Activated T-helper 2 cell treated with anti-CD3 and anti-CD28 coated beads, Interferon-gamma antibody, Interleukin-2, Interleukin-4, amounts not matched to agents 10 μg/mL and 5 μg/mL and 100 μg/mL, durations not matched to agents 14 hours and 24 hours and 36 hours (primary cell): ENCODE measurements at regions not wholly inside any gene's neighbourhood (a gene's known extent, or its start where the extent isn't known, plus 50 kb on each side); places are given as distances from the start of the nearest gene placed in this dataset.

Experiments used
- DNase-seq: peaks from one replicate; pipeline ENCODE4 v3.0.0; 2021; ENCODE audit warnings: low spot score
- H3K27ac Mint-ChIP-seq: one replicate; pipeline ENCODE4 v1.8.0; 2021; ENCODE audit warnings: mixed read lengths
- H3K27me3 Mint-ChIP-seq: one replicate; pipeline ENCODE4 v1.8.0; 2021; ENCODE audit warnings: low read depth, mixed read lengths
- H3K36me3 Mint-ChIP-seq: one replicate; pipeline ENCODE4 v1.8.0; 2021; ENCODE audit warnings: low read depth, mixed read lengths
- H3K4me1 Mint-ChIP-seq: one replicate; pipeline ENCODE4 v1.8.0; 2021; ENCODE audit warnings: low read depth, mixed read lengths
- H3K4me3 Mint-ChIP-seq: one replicate; pipeline ENCODE4 v1.8.0; 2021; ENCODE audit warnings: low read depth, mild to moderate bottlenecking, moderate library complexity, mixed read lengths
- H3K9me3 Mint-ChIP-seq: one replicate; pipeline ENCODE4 v1.8.0; 2021; ENCODE audit warnings: mixed read lengths
- intact Hi-C: fragments of 100-400 bp; cut with micrococcal nuclease; formaldehyde crosslinking; loops from one replicate; pipeline ENCODE4 v1.15.1; 2023

DNA sequence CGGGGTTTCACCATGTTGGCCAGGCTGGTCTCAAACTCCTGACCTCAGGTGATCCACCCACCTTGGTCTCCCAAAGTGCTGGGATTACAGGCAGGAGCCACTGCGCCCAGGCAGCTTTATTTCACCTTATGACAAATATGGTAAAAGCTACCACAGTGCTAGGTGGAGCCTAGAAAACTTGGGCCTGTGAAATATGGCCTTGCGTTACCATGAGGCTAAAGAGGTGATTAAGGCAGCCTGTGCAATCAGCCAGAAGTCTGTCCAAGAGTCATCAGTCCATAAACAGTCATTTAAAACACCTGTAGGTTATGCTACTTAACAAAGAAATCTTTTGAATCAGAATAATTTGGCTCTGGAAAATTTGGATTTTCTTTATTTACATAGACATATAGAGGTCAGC, 114.8 kb upstream of the ANKH start:
- intact Hi-C loops: no loop called here
- Mint-ChIP-seq H3K27ac (no peak overlapping the region), H3K36me3 (no peaks in the 10 kb centered on the region), H3K4me1 (peaks cover 19% of the 10 kb centered on the region), H3K27me3 (no peaks in the 10 kb centered on the region), H3K4me3 (no peak overlapping the region), H3K9me3 (peaks cover 4% of the 10 kb centered on the region)
- no peak for DNase-seq

DNA sequence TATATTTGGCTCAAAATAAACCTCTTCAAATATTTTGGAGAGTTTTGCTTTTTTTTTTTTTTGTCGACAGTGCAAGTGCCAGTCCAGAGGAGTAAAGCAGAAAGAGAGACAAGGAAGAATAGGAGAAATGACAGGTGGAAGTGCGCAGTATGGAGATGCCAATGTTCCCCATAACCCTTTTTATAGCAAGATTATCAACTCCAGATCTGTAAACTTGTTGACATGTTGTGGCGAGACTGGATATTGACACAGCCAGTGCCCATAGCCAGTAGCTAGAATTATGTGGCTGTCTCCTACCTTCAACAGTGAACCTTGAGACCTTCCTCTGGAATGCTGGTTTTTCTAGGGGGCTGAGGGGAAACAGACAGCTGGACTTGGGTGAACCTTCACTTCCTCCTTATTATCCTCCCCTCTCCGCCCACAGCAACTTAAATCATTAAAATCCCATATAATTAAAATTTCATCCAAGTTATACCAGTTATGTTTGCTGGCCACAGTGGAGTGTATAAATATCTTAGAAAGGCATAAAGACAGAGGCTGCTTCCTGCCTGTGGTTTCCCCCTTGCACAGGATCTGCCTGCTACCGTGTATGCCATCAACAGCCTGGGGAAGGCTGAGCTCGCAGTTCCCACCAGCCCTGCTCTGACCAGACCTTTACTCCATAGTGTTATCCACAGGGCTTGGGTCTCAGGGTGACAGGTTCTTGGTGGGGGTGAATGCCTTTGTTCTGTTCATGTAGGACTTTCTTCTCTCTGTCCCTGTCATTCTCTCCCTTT, 112.3 kb upstream of the ANKH start:
- no peak for DNase-seq
- Mint-ChIP-seq H3K9me3 (peaks cover 5% of the 10 kb centered on the region), H3K27ac (no peak overlapping the region), H3K4me1 (peaks cover 20% of the 10 kb centered on the region), H3K4me3 (no peak overlapping the region), H3K36me3 (no peaks in the 10 kb centered on the region), H3K27me3 (no peaks in the 10 kb centered on the region)
- intact Hi-C loops: no loop called here

- intact Hi-C loops: no loop called here
- Mint-ChIP-seq H3K4me3 (no peak overlapping the region), H3K9me3 (peaks cover 5% of the 10 kb centered on the region), H3K27me3 (peaks cover 2% of the 10 kb centered on the region), H3K4me1 (peaks cover 20% of the 10 kb centered on the region), H3K36me3 (no peaks in the 10 kb centered on the region), H3K27ac (no peak overlapping the region)
- DNase-seq: no peak
These were observed 109.1 kb upstream of the ANKH start for GRCh38 chr5:14980698-14981097.

DNA sequence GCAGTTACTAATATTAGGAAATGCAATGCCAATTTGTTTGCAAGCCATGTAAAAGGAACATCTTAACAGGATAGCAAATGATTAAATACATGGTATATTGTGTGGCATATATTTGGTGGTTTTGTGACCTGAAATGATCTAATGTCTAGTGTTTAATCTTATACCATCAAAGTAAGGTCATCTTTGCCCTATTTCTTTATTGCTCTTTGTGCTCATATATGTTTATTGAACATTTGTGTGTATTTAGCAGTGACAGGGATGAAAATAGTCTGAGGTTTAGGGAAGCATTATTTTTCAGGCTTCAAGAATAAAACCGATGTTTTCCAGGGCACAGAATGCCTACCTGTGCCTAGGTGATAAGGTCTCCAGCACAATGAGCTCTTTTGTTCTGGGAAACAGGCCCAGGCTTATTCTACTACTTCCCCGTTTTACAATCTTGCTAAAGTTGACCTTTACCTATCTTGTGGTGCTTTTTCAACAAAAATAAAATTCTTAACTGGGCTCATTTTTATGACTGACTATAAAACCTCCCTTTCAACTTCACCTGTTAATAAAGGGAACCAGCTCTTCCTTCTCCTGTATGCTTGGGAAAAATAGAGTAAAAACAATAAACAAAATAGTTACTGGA, 105.6 kb upstream of the ANKH start:
- H3K27me3 Mint-ChIP-seq: peaks cover 10% of the 10 kb centered on the region
- H3K36me3 Mint-ChIP-seq: no peaks in the 10 kb centered on the region
- no peak overlapping the region for H3K27ac Mint-ChIP-seq
- DNase-seq: no peak
- intact Hi-C loops: no loop called here
- H3K4me3 Mint-ChIP-seq: no peak overlapping the region
- H3K4me1 Mint-ChIP-seq: peaks cover 1% of the 10 kb centered on the region
- peaks cover 5% of the 10 kb centered on the region for H3K9me3 Mint-ChIP-seq

DNA sequence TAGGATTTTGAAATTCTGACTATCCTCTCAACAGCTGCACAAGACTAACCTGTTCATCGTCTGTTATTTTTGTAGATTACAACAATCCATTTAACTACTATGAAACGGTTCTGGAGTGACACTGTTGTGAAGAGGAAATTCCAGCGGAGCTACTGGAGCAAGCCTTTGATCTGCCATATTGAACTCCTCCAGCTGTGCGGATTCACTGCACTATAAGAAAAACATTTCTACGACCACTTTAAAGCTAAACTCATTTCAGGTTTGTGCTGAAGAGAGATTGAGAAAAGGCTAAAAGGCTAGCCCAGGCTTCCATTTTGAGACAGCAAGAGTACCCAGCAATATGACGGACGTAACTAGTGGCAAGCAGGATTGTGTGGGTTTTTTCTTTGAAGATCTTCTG, 104.9 kb upstream of the ANKH start:
- Mint-ChIP-seq H3K9me3 (peaks cover 1% of the 10 kb centered on the region), H3K27ac (no peak overlapping the region), H3K4me1 (peaks cover 1% of the 10 kb centered on the region), H3K4me3 (no peak overlapping the region), H3K27me3 (peaks cover 10% of the 10 kb centered on the region), H3K36me3 (no peaks in the 10 kb centered on the region)
- no peak for DNase-seq
- intact Hi-C loops: no loop called here

DNA sequence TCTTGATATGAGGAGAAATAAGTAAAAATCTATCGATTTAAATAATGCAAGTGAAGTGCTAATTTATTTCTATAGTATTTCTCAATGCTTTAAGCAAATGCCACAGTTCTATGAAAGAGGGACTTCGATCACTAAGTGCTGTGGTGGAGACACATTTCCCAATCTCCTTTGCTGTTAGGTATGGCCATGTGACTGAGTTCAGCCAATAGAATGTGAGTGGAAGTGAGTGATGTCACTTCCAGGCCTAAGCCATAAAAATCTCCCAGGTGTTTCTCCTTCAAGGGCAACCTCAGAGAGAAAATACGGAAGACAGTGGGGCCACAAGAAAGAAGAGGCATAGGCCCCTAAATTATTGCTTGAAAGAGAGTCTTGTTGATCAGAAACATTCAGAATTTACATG, 100.3 kb upstream of the ANKH start:
- H3K9me3 Mint-ChIP-seq: no peaks in the 10 kb centered on the region
- H3K4me3 Mint-ChIP-seq: no peak overlapping the region
- H3K36me3 Mint-ChIP-seq: no peaks in the 10 kb centered on the region
- intact Hi-C loops: no loop called here
- H3K27me3 Mint-ChIP-seq: peaks cover 10% of the 10 kb centered on the region
- H3K27ac Mint-ChIP-seq: no peak overlapping the region
- DNase-seq: no peak
- H3K4me1 Mint-ChIP-seq: no peaks in the 10 kb centered on the region

GRCh38 chr5:14968796-14969195, 97.2 kb upstream of the ANKH start:
- Mint-ChIP-seq H3K9me3 (no peaks in the 10 kb centered on the region), H3K36me3 (no peaks in the 10 kb centered on the region), H3K4me3 (no peak overlapping the region), H3K27ac (no peak overlapping the region), H3K4me1 (no peaks in the 10 kb centered on the region), H3K27me3 (peaks cover 4% of the 10 kb centered on the region)
- intact Hi-C loops: no loop called here
- no peak for DNase-seq

DNA sequence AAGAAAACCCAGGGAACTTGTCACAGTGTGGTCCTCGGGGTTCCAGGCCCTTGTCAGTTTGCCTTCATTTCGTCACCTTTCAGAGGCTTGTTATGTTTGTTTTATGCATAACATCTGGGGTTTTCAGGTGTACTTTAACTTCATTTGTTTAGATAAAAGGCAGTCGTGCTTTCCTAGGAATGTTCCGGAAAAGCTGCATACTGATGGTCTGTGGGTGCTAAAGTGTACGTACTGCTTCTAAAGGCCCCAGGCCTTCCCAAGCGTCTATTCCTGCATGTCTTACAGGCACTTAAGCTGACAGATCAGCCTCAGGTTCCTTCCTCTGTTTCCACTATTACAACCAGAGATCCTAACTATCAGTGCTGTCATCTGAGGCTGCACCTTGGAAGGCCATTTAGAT, 95.6 kb upstream of the ANKH start:
- H3K36me3 Mint-ChIP-seq: no peaks in the 10 kb centered on the region
- no peak overlapping the region for H3K4me3 Mint-ChIP-seq
- intact Hi-C loops: no loop called here
- no peaks in the 10 kb centered on the region for H3K4me1 Mint-ChIP-seq
- no peak for DNase-seq
- H3K9me3 Mint-ChIP-seq: no peaks in the 10 kb centered on the region
- H3K27me3 Mint-ChIP-seq: peaks cover 2% of the 10 kb centered on the region
- no peak overlapping the region for H3K27ac Mint-ChIP-seq

- Mint-ChIP-seq H3K4me3 (no peak overlapping the region), H3K27me3 (peaks cover 2% of the 10 kb centered on the region), H3K36me3 (no peaks in the 10 kb centered on the region), H3K4me1 (no peaks in the 10 kb centered on the region), H3K27ac (no peak overlapping the region), H3K9me3 (no peaks in the 10 kb centered on the region)
- no peak for DNase-seq
- intact Hi-C loops: no loop called here
These were observed 94.2 kb upstream of the ANKH start for GRCh38 chr5:14965815-14966214.

- intact Hi-C loops: no loop called here
- Mint-ChIP-seq H3K27ac (no peak overlapping the region), H3K27me3 (peaks cover 2% of the 10 kb centered on the region), H3K36me3 (no peaks in the 10 kb centered on the region), H3K9me3 (no peaks in the 10 kb centered on the region), H3K4me1 (no peaks in the 10 kb centered on the region), H3K4me3 (no peak overlapping the region)
- no peak for DNase-seq
These were observed 91.0 kb upstream of the ANKH start for GRCh38 chr5:14962604-14963003.

DNA sequence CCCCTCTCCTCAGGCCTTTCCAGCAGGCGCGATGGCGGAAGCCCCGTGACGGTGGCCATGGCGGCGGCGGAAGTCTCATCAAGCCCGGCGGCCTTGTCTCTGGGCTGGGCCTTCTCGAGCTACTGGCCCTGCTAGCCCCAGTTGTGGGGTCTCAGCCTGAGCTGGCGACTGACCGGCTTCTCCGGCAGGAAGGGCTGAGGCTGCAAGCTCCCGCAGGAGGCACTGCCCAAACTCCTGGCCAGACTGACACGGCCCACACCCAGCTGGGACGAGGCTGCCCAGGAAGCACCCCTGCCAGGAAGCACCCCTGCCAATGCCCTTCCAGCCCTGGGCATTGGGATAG, 88.5 kb upstream of the ANKH start:
- H3K36me3 Mint-ChIP-seq: no peaks in the 10 kb centered on the region
- intact Hi-C loops: no loop called here
- no peak overlapping the region for H3K4me3 Mint-ChIP-seq
- no peak overlapping the region for H3K27ac Mint-ChIP-seq
- peaks cover 5% of the 10 kb centered on the region for H3K4me1 Mint-ChIP-seq
- H3K9me3 Mint-ChIP-seq: no peaks in the 10 kb centered on the region
- no peak for DNase-seq
- H3K27me3 Mint-ChIP-seq: peaks cover 2% of the 10 kb centered on the region

DNA sequence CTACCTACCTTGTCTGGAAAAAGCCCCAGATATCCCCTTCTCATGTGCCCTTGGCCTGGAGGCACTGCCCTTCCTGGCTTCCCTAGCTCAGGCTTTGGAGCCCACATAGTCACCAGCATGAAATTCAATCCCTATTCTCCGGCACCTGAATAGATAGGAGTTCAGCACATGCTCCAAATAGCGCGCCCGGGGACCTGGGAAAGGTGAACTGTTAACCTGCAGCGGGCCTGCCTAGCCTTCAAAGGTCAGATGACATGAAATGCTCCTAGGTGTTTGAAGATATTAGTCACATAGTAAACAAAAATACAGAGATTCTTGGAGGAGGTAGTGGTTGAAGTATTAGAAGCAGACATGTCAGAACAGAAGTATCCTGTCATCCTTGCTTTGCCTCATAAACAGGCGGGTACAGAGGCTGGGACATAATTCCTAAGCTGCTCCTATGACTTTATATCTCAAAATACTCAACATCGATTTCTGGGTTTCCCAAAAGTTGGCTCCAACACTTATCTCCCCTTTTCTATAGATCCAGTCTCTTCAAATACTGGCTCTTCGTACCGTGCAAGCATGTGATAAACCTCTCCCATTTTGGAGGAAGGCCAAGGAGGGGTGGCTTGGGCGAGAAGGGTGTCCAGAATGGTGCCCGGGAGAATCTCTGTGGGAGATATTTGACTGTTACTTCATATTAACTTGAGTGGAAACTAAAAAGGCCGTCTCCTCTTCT, 88.0 kb upstream of the ANKH start:
- Mint-ChIP-seq H3K4me1 (peaks cover 5% of the 10 kb centered on the region), H3K4me3 (no peak overlapping the region), H3K27ac (no peak overlapping the region), H3K27me3 (peaks cover 2% of the 10 kb centered on the region), H3K36me3 (no peaks in the 10 kb centered on the region), H3K9me3 (no peaks in the 10 kb centered on the region)
- intact Hi-C loops: no loop called here
- DNase-seq: no peak

GRCh38 chr5:14958188-14958587, 86.6 kb upstream of the ANKH start:
- Mint-ChIP-seq H3K27ac (no peak overlapping the region), H3K9me3 (no peaks in the 10 kb centered on the region), H3K36me3 (no peaks in the 10 kb centered on the region), H3K4me1 (peaks cover 5% of the 10 kb centered on the region), H3K4me3 (no peak overlapping the region), H3K27me3 (peaks cover 2% of the 10 kb centered on the region)
- DNase-seq: no peak
- intact Hi-C loops: no loop called here
